ENCODE measurements at regions not wholly inside any gene's neighbourhood (a gene's known extent, or its start where the extent isn't known, plus 50 kb on each side); places are given as distances from the start of the nearest gene placed in this dataset.
"Not testable (repeated sequence)": the region's sequence is repeated elsewhere in the genome, so short reads cannot be mapped to it uniquely, and the experiment has no call there.

GRCh38 chr6:67956352-67956751 lies 678.7 kb upstream of the ADGRB3 start:
- no peak overlapping the region for H3K4me3 ChIP-seq (ENCODE audit: low read depth, low read length)
- H3K36me3 ChIP-seq (ENCODE audit: control insufficient read depth, insufficient read depth, low read length): no peaks in the 10 kb centered on the region
- H3K27me3 ChIP-seq (ENCODE audit: control insufficient read depth, insufficient read depth, low read length): no peaks in the 10 kb centered on the region
- TF ChIP-seq CTCF (IDR thresholded peaks at IDR 0.05; ENCODE audit: insufficient read depth, low read length, severe bottlenecking): no peak
- FAIRE-seq (no peak), DNase-seq (ENCODE audit: low read depth) (no peak)

GRCh38 chr6:67952948-67953347 lies 682.1 kb upstream of the ADGRB3 start:
- no peak for DNase-seq (ENCODE audit: low read depth)
- FAIRE-seq: no peak
- H3K36me3 ChIP-seq (ENCODE audit: control insufficient read depth, insufficient read depth, low read length): no peaks in the 10 kb centered on the region

GRCh38 chr6:67952121-67952520 lies 683.0 kb upstream of the ADGRB3 start:
- no peak for FAIRE-seq
- Histone ChIP-seq H3K36me3 (ENCODE audit: control insufficient read depth, insufficient read depth, low read length) (no peaks in the 10 kb centered on the region), H3K27me3 (ENCODE audit: control insufficient read depth, insufficient read depth, low read length) (no peaks in the 10 kb centered on the region), H3K4me3 (ENCODE audit: low read depth, low read length) (no peak overlapping the region)
- no peak for TF ChIP-seq CTCF (IDR thresholded peaks at IDR 0.05; ENCODE audit: insufficient read depth, low read length, severe bottlenecking)
- DNase-seq (ENCODE audit: low read depth): peak; percentile 4

More at GRCh38 chr6:67952948-67953347, 682.1 kb upstream of the ADGRB3 start:
- Histone ChIP-seq H3K27me3 (ENCODE audit: control insufficient read depth, insufficient read depth, low read length) (no peaks in the 10 kb centered on the region), H3K4me3 (ENCODE audit: low read depth, low read length) (no peak overlapping the region)
- TF ChIP-seq CTCF (IDR thresholded peaks at IDR 0.05; ENCODE audit: insufficient read depth, low read length, severe bottlenecking): no peak

GRCh38 chr6:67947762-67948161 lies 687.3 kb upstream of the ADGRB3 start:
- H3K4me3 ChIP-seq (ENCODE audit: low read depth, low read length); DNase-seq (ENCODE audit: low read depth); FAIRE-seq; H3K27me3 ChIP-seq (ENCODE audit: control insufficient read depth, insufficient read depth, low read length); H3K36me3 ChIP-seq (ENCODE audit: control insufficient read depth, insufficient read depth, low read length): not testable (repeated sequence)

- H3K4me3 ChIP-seq (ENCODE audit: low read depth, low read length): no peak overlapping the region
- no peak for FAIRE-seq
- no peak for TF ChIP-seq CTCF (IDR thresholded peaks at IDR 0.05; ENCODE audit: insufficient read depth, low read length, severe bottlenecking)
- DNase-seq (ENCODE audit: low read depth): no peak
- no peaks in the 10 kb centered on the region for H3K27me3 ChIP-seq (ENCODE audit: control insufficient read depth, insufficient read depth, low read length)
- H3K36me3 ChIP-seq (ENCODE audit: control insufficient read depth, insufficient read depth, low read length): no peaks in the 10 kb centered on the region
These were observed 699.1 kb upstream of the ADGRB3 start for GRCh38 chr6:67935976-67936477.

- no peak for FAIRE-seq
- DNase-seq (ENCODE audit: low read depth): no peak
- no peak for TF ChIP-seq CTCF (IDR thresholded peaks at IDR 0.05; ENCODE audit: insufficient read depth, low read length, severe bottlenecking)
- Histone ChIP-seq H3K4me3 (ENCODE audit: low read depth, low read length) (no peak overlapping the region), H3K27me3 (ENCODE audit: control insufficient read depth, insufficient read depth, low read length) (no peaks in the 10 kb centered on the region), H3K36me3 (ENCODE audit: control insufficient read depth, insufficient read depth, low read length) (no peaks in the 10 kb centered on the region)
These were observed 701.8 kb upstream of the ADGRB3 start for GRCh38 chr6:67933278-67933677.

GRCh38 chr6:67922588-67922987 lies 712.5 kb upstream of the ADGRB3 start:
- not testable (repeated sequence) for H3K36me3 ChIP-seq (ENCODE audit: control insufficient read depth, insufficient read depth, low read length); FAIRE-seq

GRCh38 chr6:67920040-67920439 lies 715.0 kb upstream of the ADGRB3 start:
- H3K4me3 ChIP-seq (ENCODE audit: low read depth, low read length); H3K36me3 ChIP-seq (ENCODE audit: control insufficient read depth, insufficient read depth, low read length); DNase-seq (ENCODE audit: low read depth); FAIRE-seq; H3K27me3 ChIP-seq (ENCODE audit: control insufficient read depth, insufficient read depth, low read length): not testable (repeated sequence)

More at GRCh38 chr6:67922588-67922987, 712.5 kb upstream of the ADGRB3 start:
- not testable (repeated sequence) for H3K27me3 ChIP-seq (ENCODE audit: control insufficient read depth, insufficient read depth, low read length); H3K4me3 ChIP-seq (ENCODE audit: low read depth, low read length); DNase-seq (ENCODE audit: low read depth)

All from bronchial epithelial cell (primary cell).